ENCODE measurements at regions not wholly inside any gene's neighbourhood (a gene's known extent, or its start where the extent isn't known, plus 50 kb on each side); places are given as distances from the start of the nearest gene placed in this dataset.
"Not testable (repeated sequence)": the region's sequence is repeated elsewhere in the genome, so short reads cannot be mapped to it uniquely, and the experiment has no call there.

DNA sequence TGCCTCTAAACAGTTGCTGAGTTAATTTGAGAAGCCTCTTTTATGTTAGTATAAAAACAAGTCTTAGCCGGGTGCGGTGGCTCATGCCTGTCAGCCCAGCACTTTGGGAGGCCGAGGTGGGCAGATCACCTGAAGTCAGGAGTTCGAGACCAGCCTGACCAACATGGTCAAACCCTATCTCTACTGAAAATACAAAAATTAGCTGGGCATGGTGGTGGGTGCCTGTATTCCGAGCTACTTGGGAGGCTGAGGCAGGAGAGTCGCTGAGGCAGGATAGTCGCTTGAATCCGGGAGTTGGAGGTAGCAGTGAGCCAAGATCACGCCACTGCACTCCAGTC is 317.5 kb downstream of the QKI start:
- DNase-seq (ENCODE audit: low read depth in 4 of 4, low spot score in 1 of 4), result not testable (repeated sequence)

DNA sequence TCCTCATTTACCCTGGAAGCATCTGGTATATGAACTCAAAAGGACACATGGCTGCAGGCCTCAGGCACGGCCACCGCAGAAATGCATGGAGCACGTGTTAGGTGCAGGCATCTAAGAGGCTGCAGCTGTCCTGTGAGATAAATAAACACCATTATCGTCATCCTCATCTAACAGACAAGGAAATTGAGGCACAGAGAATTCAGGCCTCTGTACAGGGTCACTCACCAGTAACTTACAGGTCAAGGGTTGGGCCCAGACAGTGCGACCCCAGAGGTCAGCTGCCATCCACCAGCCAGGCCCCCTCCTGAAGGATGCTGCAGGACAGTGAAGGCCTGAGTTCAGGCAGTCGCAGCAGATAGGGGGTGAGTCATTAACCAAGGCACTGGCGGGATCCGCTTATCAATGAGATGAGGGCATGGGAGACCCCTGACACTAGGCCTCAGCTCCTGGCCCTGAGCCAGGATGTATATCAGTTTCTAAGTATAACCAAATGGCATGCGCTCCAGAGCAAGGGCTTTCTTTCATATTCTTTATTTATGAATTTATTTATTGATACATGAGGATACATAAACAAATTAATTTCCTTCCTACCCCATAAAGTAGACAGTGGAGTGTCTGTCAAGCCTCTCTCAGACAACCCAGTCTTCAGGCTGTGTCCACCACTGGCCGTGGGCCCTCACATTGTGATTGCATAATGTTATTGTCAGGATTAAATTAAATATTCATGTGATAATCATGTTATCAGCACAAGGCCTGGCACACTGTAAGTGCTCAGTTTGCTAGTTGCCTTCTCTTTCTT is 316.9 kb downstream of the QKI start:
- DNase-seq (ENCODE audit: low read depth in 4 of 4, low spot score in 1 of 4), result no peak

GRCh38 chr6:163730246-163731210 is 316.0 kb downstream of the QKI start:
- DNase-seq (ENCODE audit: low read depth in 4 of 4, low spot score in 1 of 4), result no peak

- no peak for DNase-seq (ENCODE audit: low read depth in 4 of 4, low spot score in 1 of 4)
Observed at GRCh38 chr6:163729127-163729872, 314.8 kb downstream of the QKI start.

DNA sequence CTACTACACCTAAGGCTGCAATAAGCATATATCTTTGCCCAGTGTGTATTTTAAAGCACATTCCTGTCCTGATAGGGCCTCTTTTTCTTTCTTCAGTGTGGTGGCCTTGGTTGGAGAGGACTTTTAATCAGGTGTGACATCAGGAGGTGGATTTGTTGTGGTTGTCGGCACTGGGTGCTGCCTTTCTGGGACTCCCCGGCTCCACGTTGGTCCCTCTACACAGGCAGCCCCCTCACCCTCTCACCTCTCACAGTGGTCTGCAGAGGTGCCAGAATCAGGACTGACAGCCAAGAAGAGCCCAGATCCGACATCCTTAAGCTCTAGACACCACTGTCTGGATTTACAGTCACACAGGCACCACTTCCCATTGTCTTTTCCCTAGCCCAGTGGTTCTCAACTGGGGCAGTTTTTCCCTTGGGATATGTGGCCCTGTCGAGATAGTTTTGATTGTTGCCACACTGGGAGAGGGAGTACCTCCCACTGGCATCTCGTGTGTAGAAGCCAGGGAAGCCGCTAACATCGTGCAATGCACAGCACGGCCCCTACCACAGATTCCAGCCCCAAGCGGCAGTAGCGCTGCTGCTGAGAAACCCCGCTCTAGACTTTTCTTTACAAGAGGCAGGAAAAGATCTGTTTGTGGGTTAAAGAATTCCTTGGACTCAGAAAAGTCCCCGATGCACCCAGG is 314.1 kb downstream of the QKI start:
- no peak for DNase-seq (ENCODE audit: low read depth in 4 of 4, low spot score in 1 of 4)

DNA sequence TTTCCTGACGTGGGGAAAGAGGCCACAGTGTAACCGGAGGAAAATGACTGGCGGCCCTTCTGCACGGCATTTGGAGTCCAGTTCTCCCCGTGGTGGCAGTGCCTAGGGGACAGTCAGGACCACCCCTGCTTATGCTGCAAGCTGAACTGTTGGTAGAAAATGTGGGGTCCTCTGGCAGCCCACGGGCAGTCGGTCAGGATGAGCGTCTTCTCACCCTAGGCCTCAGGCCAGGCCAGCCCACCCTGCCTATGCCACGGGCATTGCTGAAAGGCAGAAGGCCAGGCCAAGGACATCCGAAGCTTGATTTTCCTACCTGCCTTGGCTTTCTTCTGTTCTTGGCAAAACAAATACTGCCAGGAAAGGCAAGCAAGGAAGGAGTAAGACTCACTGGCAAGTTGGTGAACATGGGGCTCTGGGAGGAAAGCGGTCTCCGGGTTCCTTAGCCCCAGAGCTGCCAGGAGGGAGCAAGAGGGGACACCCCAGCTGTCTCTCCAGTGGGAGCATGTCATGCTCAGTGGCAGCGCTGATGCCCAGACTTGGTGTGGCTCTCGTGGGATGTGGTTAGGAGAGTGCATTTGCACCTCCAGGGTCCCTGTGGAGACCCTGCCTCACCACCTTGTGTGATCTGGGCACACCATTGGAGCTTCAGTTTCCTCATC is 311.6 kb downstream of the QKI start:
- DNase-seq (ENCODE audit: low read depth in 4 of 4, low spot score in 1 of 4), result no peak

DNA sequence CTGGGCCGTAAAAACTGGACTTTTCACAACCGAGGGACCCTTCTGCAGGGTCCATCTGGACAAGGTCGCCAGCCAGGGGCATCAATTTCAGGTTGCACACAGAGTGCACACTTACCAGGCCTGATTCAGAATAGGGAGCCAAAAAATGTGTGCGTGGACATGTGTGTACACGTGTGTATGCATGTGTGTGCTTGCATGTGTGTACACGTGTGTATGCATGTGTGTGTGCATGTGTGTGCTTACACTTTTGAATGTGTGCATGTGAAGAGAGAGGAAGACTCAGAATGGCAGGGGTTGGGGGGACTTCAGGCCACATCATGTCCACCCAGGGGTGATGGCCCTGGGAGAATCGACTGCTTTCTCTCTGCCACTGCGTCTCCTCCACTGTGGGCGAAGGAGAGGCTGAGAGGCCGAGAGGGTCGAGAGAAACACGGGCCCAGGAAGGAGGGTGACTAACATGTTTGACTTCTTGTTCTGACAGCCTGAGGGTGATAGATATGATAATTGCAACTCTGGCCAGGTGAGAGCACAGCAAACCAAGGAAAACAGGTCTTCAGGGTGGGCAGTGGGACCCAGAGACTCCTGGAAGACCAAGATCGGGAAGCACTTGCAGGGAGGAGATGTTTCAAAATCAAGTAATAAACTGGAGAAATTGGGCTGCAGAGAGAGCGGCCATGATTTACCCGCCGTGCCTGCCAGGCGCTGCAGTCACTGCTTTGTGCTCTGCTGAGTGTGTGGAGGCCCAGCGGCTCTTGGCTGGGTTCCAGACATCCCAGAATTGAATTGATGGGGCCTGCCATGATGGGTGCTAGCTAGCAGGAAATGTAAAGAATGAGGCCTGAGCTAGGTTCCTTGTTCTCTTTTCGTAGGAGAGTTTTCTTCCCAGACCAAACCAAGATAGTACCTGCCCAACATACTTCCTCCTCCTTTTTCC is 310.8 kb downstream of the QKI start:
- DNase-seq (ENCODE audit: low read depth in 4 of 4, low spot score in 1 of 4), result no peak

DNA sequence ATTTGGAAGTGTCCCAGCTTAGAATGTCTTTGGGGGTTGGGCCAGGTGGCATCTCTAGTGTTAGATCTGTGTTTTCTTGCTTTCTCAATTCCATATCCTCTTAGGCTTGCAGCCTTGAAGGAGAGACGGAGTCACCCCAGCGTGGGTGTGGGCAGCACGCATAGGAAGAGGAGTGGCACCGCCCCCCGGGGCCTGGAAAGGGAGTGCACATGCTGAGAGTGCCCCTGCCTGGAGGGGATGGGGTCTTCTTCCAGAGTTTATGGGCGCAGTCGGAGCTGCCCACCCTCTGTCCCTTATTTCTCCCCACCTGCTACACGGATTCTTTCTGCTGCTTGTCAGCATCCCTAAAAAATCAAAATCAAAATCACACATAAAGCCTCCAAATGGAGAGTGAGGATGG is 309.7 kb downstream of the QKI start:
- DNase-seq (ENCODE audit: low read depth in 4 of 4, low spot score in 1 of 4), result no peak

GRCh38 chr6:163723759-163724158 is 309.2 kb downstream of the QKI start:
- no peak for DNase-seq (ENCODE audit: low read depth in 4 of 4, low spot score in 1 of 4)

GRCh38 chr6:163721922-163722692 is 307.6 kb downstream of the QKI start:
- no peak for DNase-seq (ENCODE audit: low read depth in 4 of 4, low spot score in 1 of 4)

DNA sequence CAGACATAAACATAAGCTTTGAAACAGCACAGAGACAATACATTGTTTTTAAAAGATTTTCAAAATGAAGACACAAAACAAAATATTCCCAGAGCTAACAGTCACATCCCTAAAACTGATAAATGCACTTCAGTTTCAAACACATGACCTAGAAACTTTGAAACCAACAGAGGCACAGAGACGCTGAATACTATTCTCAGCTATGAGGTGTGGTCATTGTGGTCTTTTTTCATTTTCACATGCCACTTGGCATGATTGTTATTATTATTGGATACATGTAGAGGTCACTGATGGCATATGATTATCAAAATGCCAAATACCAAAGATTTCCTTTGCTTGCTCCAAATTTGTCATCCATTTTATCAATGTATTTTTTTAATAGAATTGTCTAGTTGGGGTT is 306.9 kb downstream of the QKI start:
- DNase-seq (ENCODE audit: low read depth in 4 of 4, low spot score in 1 of 4), result no peak

DNA sequence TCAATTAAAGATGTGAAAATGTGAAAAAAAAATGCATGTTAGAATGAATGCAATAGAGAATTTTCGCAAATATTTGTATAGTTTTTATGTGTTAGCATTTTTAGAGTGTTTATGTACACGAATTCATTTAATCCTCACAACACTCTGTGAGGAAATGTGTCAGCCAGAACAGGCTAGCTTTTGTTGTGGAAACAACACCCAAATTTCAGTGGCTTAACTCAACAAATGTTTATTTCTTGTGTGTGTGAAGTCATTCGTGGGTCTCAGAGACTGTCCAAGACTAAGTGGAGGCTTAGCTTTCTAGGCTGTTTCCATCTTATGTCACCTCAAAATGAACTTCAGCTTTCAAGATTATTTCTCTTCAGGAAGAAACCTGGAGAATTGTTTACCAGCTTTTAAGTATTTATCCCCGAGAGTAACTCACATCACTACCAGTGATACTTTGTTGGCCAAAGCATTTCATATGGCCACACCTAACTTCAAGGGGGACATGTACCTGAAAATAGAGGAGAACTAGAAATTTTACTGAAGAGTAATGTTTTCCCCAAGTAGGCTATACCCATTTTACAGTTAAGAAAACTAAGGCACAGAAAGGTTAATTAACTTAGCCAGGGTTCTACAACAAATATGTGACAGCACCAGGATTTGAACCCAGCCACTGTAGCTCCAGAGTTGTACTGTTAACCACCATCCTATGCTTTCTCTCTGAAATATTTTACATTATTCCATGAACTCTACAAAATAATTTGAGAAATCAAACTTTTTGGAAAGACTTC is 306.1 kb downstream of the QKI start:
- DNase-seq (ENCODE audit: low read depth in 4 of 4, low spot score in 1 of 4), result no peak

- no peak for DNase-seq (ENCODE audit: low read depth in 4 of 4, low spot score in 1 of 4)
Observed at GRCh38 chr6:163720005-163720404, 305.5 kb downstream of the QKI start.

DNA sequence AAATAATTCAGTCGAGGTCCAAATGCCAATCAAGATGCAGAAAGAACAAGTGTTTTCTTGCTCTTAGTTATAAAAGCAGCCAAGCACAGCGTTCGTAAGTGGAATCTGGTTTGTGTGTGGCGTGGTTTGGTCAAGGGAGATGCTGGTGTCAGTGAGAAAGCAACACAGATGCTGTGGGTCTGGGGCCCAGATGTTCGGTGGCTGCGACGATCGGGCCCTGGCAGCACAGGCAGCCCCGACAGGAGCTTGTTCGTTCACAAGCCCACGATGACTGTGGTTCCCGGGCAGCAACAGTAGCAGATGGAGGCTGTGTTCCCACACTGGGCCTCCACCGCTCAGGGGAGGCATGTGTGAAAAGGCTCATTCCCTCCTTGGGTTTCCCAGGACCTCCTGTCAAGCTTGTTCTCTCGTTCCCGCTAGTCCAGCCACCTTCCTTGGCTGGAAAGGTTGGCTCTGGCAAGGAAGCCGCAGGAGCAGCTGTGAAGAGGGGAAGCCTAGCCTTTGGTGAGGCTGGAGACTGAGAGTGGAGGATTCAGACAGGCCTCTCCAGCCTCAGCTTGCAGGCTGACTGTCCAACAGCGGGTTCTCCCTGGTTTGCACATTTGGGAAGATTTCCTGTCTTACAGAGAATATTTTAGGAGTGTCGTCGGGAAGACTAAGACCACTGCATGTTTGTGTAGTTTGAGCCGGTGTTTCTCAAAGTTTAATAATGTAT is 304.7 kb downstream of the QKI start:
- DNase-seq (ENCODE audit: low read depth in 4 of 4, low spot score in 1 of 4), result no peak

DNA sequence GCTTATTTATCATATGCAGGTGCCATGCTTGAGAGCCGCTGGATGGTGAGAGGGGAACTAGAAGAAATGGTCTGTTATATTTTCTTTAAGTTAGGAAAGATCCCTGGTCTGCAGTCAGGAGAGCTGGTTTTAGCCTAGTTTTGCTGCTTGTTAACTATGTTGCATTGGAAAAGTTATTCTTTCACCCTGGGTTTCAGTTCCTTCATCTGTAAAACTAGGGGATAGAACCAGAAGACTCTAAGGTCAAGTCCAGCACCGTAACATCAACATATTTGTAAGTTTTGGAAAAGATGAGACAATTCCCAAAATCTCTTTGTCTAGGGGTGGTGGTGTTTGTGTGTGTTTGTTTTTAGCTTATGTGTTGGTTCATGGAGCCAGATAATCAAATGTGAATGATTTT is 304.0 kb downstream of the QKI start:
- no peak for DNase-seq (ENCODE audit: low read depth in 4 of 4, low spot score in 1 of 4)

- DNase-seq (ENCODE audit: low read depth in 4 of 4, low spot score in 1 of 4), result no peak
Observed at GRCh38 chr6:163717106-163717764, 302.7 kb downstream of the QKI start.

- no peak for DNase-seq (ENCODE audit: low read depth in 4 of 4, low spot score in 1 of 4)
Observed at GRCh38 chr6:163716690-163717089, 302.2 kb downstream of the QKI start.
